NCI-H446 (cell line): ENCODE measurements at regions not wholly inside any gene's neighbourhood (a gene's known extent, or its start where the extent isn't known, plus 50 kb on each side); places are given as distances from the start of the nearest gene placed in this dataset.

ENCODE experiments used
- DNase-seq, 2 experiments: peaks; one replicate each; lab custom pipeline; 2025; lab: John Stamatoyannopoulos, UW

DNA sequence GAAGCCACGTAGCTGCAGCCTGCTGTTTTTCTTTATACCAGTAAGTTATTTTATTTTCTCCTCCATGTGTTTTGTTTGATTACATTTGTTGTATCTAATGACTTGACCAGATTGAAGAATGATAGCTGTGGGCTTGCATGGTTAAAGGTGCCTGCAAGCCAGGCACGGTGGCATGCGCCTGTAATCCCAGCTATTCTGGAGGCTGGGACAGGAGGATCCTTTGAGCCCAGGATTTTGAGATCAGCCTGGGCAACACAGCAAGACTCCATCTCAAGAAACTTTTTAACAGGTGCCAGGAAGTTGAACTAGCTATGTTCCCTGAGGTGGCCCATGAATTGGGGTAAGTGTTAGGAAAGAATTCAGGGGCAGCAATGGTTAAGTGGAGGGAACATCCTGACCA, 179.4 kb downstream of the IRS1 start:
- no peak for DNase-seq

DNA sequence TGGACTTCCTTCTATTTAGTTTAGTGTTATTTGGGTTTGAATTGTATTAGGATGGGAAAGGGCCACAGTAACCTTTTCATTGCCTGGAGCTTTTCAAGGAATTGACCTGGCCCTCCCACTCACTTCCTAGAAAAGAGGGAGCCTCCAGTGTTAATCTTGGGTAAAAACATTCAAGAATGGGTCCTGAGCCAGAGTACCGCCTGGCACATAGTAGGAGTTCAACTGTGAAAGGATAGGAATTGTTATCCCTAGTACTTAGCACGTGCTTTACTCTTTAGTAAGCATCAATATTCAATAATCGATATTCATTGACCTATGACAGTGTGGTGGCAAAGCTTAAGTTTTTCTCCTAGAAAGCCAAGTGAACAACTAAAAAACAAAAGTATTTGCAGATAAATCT, 179.9 kb downstream of the IRS1 start:
- no peak for DNase-seq

DNA sequence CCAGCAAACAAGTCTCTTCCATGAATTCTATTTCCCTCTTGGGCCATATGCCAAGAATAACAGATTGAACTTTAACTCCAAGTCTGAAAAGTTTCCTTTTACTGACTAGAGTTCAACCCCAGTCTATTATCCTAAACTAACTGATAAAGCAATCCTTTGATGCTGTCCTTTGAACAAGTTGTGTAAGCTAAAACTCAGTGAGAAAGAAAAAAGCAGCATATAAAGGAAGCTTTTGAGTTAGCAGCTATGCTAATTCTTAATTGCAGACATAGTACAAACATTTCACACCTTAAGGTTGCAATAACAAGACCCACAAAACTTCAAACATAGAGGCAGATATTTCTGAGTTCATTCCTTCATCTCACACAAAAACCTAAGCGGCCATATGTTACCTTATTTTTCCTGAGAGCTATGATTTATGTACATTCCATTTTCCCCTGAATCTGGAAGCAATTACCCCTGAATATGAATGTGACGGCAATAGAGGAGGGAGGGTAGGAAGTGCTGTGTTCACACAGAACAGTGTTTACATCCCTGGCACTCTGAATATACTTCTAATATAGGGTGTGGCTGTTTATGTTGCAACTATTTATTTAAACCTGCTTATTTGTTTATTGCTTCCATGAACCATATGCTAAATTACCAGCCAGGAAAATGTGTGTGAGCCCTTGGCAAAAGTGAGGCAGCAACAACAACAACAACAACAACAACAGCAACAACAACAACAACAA, 180.6 kb downstream of the IRS1 start:
- DNase-seq = peak; percentile 27 to 75

DNA sequence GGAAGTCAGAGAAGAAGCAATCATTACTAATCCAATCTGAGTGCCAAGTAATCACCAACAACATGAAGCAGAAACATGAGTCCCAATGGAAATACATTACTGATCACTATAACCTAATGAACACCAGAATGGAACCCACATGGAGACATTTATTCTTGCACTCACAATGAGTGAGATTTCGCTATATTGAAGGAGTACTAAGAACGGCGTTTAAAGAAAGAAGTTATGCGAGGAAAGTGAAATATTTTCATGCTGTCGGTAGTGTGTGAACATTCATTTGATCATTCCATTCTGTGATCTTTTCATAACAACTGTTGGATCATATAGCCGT, 181.1 kb downstream of the IRS1 start:
- DNase-seq = no peak

DNA sequence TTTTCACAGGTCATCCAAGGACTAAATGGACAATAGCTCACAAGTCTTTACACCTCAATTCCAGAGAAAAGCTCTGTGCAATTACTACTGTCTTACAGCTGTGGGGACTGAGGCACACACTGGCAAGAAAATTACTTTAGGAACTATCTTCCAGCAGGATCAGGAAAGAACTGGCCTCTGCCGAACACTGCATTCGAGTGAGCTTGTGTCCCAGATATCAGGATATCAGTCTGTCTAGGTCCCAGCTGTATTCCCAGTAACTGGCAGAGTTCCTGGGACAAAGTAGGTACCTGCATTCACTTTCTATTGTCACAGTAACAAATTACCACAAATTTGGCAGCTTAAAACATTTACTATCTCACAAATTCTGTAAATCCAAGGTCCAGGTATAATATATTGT, 183.7 kb downstream of the IRS1 start:
- DNase-seq = no peak

DNA sequence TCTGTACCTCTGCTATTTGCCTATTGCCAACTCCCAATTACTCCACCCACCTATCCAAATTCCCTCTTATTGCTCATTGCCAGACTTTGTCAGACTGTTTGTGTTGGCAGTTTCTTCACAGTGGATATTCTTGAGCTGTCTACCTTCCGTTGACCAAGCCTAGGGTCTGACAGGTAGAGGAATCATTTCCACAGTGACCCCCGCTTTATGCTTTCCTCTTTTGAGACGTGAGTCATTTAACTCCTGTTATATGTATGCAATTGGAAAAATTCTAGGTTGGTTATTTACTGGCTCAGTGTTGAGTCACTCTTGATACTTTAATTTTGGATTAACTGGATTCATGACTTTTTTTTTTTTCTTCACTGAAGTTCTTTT, 187.7 kb downstream of the IRS1 start:
- DNase-seq = no peak

DNA sequence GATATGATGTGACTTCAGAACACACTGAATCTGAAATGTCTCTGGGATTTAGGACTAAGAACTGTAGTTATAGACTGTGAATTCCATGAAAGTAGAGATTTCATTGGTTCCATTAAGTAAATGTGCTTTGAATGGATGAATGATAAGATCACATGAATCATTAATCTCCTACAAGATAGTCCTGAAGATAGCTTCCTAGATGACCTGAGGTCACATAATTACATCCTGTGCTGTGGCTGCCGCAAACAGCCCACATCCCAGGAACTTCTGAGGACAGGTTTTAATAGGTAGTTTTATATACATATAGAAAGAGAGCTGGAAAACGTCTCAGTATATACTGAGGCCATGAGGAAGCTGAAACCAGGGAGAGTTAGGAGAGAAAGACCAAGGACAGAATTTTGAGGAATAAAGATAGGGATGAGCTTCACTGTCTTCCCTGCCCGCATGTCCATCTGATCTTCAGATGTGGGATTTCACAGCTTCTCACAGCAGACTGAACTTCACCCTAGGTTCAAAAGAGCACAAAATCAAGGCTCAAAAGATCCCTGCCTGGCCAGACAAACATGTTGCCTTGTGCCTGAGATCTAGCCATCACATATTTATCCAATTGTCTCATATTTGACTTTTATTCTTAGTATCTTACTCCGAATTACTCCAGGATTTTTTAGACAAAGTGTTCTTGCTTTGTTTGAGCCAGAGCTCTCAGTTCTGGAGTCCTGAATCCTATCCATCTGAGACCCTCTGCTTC, 188.2 kb downstream of the IRS1 start:
- no peak for DNase-seq

DNA sequence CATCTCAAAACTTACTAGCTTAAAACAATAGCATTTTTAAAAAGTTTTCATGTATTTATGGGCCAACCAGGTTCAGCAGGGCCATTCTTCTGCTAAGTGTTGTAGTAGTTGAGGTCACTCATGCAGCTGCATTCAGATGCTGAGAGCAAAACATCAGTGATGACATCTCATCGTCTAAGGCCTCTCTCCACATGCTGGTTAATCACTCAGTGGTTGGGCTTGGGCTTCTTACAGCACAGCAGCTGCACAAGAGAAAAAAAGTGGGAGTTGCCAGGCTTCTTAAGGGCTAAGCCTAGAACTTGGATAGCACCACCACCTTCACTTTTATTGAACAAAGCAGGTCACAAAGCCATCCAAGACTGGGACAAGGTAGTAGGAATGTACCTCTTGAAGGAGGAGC, 190.3 kb downstream of the IRS1 start:
- no peak for DNase-seq

DNA sequence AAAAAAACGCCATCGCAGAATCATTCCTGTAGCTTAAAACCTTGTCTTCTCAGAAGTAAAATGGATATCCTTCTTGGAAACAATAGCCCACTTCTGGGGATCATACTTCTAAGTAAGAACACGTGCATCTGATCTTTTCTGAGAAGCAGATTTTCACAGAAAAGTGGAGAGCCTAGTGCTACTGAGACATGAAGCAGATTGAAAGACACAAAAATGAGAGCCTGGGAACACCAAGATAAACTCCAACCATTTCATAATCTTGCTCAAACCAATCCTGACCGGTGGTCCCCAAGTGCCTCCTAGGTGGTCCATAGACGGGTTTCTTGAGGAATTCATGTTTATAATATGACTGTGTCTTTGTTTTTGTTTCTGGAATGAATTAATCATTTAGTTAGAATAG, 191.2 kb downstream of the IRS1 start:
- DNase-seq = no peak

DNA sequence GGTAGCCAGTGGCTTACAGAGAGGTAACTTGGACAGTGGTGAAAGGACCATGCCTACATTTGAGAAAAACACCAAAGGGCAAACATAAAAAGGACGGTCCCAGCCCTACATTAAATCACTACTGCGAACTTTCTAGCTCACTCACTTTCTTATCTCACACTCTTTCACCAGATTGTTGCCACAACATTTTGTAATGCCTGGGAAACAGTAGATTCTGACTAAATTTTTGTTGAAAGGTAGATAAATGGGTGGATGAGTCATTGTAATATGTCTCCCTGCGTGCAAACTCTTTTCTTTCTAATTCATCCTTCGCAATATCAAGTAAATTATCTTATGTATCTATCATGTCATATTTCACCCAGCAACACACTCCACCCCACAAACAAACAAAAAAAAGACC, 192.2 kb downstream of the IRS1 start:
- DNase-seq = no peak

DNA sequence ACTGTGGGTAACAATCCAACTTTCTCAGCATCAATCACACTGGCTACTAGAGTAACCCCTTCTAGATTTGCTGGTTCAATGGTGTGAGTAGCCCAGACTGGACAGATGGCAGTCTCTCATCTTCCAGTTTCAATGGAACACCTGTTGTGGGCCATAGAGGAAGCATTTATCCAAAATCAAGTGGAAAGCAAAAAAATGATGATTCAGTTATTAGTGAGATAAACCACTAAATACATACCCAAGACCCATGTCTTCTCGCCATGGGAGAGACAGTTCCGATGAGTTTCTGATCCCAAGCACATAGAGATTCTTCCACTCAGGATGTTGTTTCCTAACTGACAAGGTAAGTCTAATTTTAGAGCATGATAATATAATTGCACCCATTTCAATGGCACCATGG, 194.0 kb downstream of the IRS1 start:
- no peak for DNase-seq

DNA sequence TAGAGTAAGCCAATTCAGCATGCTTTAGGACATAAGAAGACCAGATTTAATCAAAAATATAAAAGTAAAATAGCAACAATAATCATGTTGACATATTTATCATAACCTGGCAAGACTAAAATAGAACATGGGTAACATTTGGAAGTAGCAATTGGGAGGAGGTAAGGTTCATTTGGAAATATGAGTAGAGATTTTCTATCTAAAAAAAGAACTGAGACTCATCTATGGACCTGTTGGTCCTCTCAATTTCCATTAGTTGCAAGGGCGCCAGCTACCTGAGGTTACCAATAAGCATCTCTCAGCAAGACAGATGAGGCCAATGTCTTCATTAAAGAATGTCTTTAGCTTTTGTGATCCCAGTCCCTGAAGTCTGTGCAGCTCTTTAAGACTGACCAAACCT, 196.0 kb downstream of the IRS1 start:
- DNase-seq = no peak

DNA sequence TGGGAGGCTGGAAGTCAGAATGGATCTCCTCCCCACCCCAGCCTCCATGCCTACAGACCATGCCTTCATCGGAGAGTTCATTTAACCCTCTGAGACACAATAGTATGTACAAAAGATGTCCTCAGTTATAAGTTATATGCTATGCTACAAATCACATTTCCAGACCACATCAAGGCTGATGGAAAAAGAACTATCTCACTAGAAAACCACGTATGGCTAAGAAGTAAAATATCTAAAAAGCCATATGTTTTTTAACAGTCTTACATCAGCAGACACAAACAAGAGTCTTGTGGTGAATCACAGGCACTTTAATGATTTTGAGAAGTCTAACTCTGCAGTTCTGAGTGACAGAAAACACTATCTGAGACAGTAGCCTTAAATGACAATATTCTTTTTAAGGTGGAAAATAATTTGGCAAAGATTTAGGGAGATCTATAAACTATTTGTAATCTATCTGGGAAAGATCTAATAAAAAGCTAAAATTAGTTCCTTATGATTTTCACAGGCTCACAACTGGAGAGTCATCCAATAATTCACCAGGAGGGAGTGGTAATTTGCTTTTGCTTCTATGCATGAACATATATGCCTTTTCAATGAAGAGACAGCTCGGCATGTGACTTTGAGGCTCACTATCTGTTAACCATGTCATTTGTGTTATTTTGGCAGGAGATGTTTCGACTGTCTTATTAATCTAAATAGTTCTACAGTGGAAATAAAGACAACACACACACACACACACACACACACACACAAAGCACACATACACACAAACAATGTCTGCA, 197.5 kb downstream of the IRS1 start:
- DNase-seq = no peak

DNA sequence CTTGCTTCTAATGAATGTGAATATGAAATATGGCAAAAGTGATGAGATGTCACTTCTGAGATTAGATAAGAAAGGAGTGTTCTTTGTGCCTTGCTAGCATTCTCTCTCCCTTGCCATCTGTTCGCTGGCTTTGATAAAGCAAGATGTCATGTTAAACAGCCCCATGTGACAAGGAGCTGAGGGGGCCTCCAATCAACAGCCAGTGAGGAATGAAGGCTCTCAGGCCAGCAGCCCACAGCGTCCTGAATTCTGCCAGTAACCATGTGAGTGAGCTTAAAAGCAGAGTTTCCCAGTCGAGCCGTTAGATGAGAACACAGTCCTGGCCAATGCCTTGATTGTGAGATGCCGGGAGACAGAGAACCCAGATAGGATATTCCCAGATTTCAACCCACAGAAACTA, 198.8 kb downstream of the IRS1 start:
- no peak for DNase-seq

DNA sequence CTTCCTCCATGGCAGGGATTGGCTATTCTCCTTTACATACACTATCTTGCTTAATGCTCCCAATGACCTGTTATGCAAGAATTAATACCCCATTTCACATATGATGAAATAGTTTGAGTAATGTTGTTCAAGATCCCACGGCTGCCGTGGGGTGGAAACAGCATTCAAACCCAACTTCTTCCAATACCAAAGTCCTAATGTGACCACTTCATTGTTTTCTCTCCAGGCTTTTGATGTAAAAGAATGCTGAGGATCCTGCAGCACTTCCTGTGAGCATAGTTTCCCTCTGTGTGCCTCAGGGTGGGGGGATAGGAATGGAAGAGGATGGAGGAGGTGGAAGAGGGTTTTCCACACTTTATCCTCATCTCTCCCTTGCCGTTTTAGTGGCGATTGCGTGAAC, 199.4 kb downstream of the IRS1 start:
- DNase-seq = no peak

DNA sequence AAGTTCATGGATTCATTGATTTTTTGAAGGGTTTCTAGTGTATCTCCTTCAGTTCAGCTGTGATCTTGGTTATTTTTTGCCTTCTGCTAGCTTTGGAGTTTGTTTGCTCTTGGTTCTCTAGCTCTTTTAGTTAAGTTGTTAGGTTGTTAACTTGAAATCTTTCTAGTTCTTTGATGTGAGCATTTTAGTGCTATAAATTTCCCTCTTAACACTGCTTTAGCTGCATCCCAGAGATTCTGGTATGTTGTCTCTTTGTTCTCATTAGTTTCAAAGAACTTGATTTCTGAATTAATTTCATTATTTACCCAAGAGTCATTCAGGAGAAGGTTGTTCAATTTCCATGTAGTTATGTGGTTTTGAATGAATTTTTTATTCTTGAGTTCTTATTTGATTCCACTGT, 210.6 kb downstream of the IRS1 start:
- DNase-seq = no peak

DNA sequence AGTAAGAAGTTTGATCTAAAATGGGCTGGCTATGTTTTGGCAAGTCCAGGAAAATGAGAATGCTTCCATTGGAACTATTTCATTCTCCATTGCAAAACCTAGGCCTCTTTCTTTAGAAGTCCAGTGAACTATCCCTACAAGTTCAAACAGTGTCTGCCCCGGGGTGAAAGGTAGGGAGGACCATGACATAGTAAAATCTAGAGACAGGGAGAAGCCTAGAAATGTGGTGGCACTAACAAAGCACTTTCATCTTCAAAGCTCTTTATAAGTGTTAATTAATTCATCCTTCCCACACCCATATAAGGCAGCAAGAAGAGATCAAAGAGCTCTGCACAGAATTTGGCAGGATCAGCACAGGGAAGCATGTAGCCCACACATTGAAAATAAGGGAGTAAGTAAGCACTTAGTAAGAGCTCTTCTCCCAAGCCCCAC, 214.5 kb downstream of the IRS1 start:
- no peak for DNase-seq

DNA sequence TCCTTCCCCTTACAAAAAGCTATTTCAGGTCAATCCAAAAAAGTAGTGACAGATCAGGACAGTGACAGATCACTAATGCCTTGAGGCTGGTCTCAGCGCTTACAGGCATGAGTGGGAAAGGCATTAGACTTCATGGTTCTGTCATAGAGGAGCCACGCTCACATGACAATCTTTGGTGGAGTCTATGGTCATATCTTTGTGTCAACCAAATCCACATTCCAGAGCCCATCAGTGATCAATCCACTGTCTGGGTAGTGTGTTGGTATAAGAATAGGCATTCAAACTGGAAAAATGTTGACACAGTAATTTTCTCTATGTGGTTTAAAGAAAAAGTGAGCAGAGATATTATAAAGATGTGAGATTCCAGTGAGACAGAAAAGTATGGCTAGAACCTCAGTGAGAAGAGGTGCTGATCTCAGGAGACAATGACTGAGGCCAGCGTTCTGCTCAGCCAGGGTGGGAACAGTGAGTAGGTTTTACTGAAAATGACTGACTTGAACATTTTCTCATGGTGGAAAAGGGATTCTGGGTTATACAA, 215.0 kb downstream of the IRS1 start:
- DNase-seq = no peak

DNA sequence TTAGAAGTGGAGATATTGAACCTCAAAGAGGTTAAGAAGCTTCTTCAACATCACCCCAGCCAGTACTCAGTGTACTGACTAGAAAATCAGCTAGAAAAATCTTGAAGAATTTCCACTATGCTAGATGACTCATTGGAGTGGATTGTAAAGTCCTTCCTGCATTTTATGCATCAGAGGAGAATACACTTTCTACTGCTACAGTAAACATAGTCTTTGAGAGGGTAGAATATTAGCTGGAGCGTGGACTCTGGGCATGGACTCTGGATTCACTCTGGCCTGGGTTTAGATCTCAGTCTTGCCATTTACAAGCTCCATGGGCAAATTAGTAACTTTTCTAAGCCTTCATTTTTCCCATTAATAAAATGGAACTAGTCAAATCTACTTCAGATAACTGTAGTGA, 215.9 kb downstream of the IRS1 start:
- peak in 1 of 2 experiments; percentile 23 for DNase-seq

DNA sequence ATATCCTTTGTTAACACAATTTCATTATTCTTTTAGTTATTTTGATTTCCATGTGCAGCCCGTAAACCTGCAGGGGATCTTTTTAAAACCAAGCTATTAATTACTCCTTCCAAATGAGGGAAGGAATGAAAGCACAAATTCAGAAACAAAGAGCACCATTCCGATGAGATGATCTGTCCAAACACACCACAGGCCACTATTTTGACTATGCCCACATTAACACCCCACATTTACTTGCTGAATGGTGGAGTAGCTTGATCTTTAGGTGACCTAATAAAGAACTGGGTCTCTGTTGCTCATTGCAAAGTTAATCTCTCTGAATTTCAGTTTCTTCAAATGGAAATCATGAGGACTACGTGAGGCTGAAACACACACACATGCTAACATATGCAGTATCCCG, 218.0 kb downstream of the IRS1 start:
- no peak for DNase-seq

DNA sequence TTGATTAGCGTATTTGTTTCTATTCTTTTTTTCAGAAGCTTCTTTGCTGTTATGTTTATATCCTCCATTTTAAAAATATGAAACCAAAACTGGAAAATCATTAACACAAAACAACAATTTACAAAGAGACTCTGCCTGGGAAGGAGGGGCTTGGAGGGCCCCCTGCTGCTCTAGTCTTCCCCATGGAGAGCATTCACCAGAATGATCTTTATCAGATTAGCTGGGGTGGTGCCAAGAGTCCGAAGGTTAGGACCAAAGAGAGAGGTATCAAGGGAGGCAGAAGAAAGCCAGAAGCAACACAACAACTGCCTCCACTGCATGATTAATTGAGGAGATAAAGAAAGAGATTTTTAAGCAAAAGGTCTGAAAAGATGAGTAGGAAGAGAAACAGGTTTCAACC, 218.6 kb downstream of the IRS1 start:
- no peak for DNase-seq

DNA sequence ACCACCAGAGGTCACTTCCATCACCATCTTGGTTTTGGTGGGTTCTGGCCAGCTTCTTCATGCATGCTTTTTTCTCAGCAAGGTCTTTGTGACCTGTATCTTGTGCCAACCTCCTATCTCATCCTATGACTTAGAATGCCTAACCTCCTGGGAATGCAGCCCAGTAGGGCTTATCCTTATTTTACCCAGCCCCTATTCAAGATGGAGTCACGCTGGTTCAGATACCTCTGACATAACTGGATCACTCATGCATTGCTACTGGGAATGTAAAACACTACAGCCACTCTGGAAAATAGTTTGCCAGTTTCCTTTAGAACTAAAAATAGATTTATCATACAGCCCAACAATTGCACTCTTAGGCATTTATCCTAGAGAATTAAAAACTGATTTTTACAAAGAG, 219.2 kb downstream of the IRS1 start:
- DNase-seq = no peak

DNA sequence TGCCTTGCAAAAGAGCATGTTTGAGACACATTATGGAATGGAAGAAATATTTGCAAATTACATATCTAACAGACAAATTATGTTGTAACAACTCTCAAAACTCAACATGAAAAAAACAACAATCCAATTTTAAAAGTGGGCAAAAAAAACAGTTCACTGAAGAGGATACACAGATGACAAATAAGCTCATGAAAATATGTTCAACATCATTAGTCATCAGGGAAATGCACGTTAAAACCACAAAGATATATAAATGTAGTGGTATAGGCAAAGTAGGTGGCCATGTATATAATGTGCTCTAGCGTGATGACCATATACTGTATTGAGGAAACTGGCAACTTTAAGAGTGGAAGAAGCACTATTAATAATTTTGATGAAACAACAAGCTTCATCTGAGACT, 220.1 kb downstream of the IRS1 start:
- DNase-seq = no peak
